SW 1271 (cell line): ENCODE measurements at regions not wholly inside any gene's neighbourhood (a gene's known extent, or its start where the extent isn't known, plus 50 kb on each side); places are given as distances from the start of the nearest gene placed in this dataset.

Source experiments
- DNase-seq, 2 experiments: peaks; one replicate each; lab custom pipeline; 2025; lab: John Stamatoyannopoulos, UW

- DNase-seq = no peak
These were observed 162.7 kb downstream of the ZNF608 start for GRCh38 chr5:124583469-124584350.

- no peak for DNase-seq
These were observed 163.9 kb downstream of the ZNF608 start for GRCh38 chr5:124582561-124582840.

GRCh38 chr5:124581738-124582560 lies 164.5 kb downstream of the ZNF608 start:
- DNase-seq = no peak

- no peak for DNase-seq
These were observed 165.3 kb downstream of the ZNF608 start for GRCh38 chr5:124580925-124581737.

- no peak for DNase-seq
These were observed 165.9 kb downstream of the ZNF608 start for GRCh38 chr5:124580512-124580911.

GRCh38 chr5:124576848-124577409 lies 169.5 kb downstream of the ZNF608 start:
- DNase-seq = no peak

GRCh38 chr5:124575725-124576124 lies 170.7 kb downstream of the ZNF608 start:
- DNase-seq = no peak

GRCh38 chr5:124574521-124575436 lies 171.7 kb downstream of the ZNF608 start:
- no peak for DNase-seq

- no peak for DNase-seq
These were observed 173.5 kb downstream of the ZNF608 start for GRCh38 chr5:124572971-124573370.

GRCh38 chr5:124570285-124571035 lies 176.0 kb downstream of the ZNF608 start:
- DNase-seq = no peak

- no peak for DNase-seq
These were observed 179.5 kb downstream of the ZNF608 start for GRCh38 chr5:124566875-124567450.

GRCh38 chr5:124561451-124561850 lies 185.0 kb downstream of the ZNF608 start:
- DNase-seq = no peak

- no peak for DNase-seq
These were observed 186.1 kb downstream of the ZNF608 start for GRCh38 chr5:124560370-124560769.

GRCh38 chr5:124557761-124558160 lies 188.7 kb downstream of the ZNF608 start:
- DNase-seq = no peak

GRCh38 chr5:124554746-124555578 lies 191.5 kb downstream of the ZNF608 start:
- DNase-seq = no peak

GRCh38 chr5:124553911-124554310 lies 192.5 kb downstream of the ZNF608 start:
- DNase-seq = no peak

GRCh38 chr5:124552526-124552925 lies 193.9 kb downstream of the ZNF608 start:
- no peak for DNase-seq

- no peak for DNase-seq
These were observed 194.5 kb downstream of the ZNF608 start for GRCh38 chr5:124551939-124552279.

GRCh38 chr5:124550731-124551130 lies 195.7 kb downstream of the ZNF608 start:
- no peak for DNase-seq
